GM12864 (cell line): ENCODE measurements at regions not wholly inside any gene's neighbourhood (a gene's known extent, or its start where the extent isn't known, plus 50 kb on each side); places are given as distances from the start of the nearest gene placed in this dataset.

Experiments used
- DNase-seq: peaks from one replicate; pipeline ENCODE4 v3.0.0-alpha.2; 2011; ENCODE audit warnings: low read depth
- H3K4me3 ChIP-seq: 2 replicates; pipeline ENCODE4 v1.5.1; 2011; ENCODE audit warnings: mild to moderate bottlenecking, low read depth, low read length, control low read depth
- CTCF ChIP-seq: IDR thresholded peaks from 2 replicates; pipeline ENCODE4 v1.5.1; 2011; ENCODE audit warnings: low read depth, mild to moderate bottlenecking, moderate library complexity, low read length, control low read depth, inconsistent platforms; ENCODE audit errors: missing control alignments

GRCh38 chr1:104380003-104380402, 630.3 kb downstream of the AMY1C start:
- no peak for DNase-seq
- no peak for TF ChIP-seq CTCF
- H3K4me3 ChIP-seq: no peak overlapping the region

GRCh38 chr1:104387716-104388508, 638.2 kb downstream of the AMY1C start:
- TF ChIP-seq CTCF: no peak

GRCh38 chr1:104392552-104392951, 642.9 kb downstream of the AMY1C start:
- TF ChIP-seq CTCF: no peak
- DNase-seq: no peak
- H3K4me3 ChIP-seq: no peak overlapping the region

More at GRCh38 chr1:104387716-104388508, 638.2 kb downstream of the AMY1C start:
- DNase-seq: no peak
- H3K4me3 ChIP-seq: no peak overlapping the region

- no peak overlapping the region for H3K4me3 ChIP-seq
- TF ChIP-seq CTCF: no peak
Measured at GRCh38 chr1:104402178-104402577, 652.5 kb downstream of the AMY1C start.

GRCh38 chr1:104403883-104404282, 654.2 kb downstream of the AMY1C start:
- no peak for DNase-seq
- no peak for TF ChIP-seq CTCF
- H3K4me3 ChIP-seq: no peak overlapping the region

More at GRCh38 chr1:104402178-104402577, 652.5 kb downstream of the AMY1C start:
- no peak for DNase-seq

- no peak for DNase-seq
Measured at GRCh38 chr1:104406728-104407127, 657.0 kb downstream of the AMY1C start.

More at GRCh38 chr1:104406728-104407127, 657.0 kb downstream of the AMY1C start:
- no peak for TF ChIP-seq CTCF
- no peak overlapping the region for H3K4me3 ChIP-seq
